Vagina (tissue), 2 donors: ENCODE measurements at regions not wholly inside any gene's neighbourhood (a gene's known extent, or its start where the extent isn't known, plus 50 kb on each side); places are given as distances from the start of the nearest gene placed in this dataset.

Experiments
- CTCF ChIP-seq, 3 experiments: fragments of 450-650 bp in 2 of 3; fragments of 200-600 bp in 1 of 3; sonication (generic) in 1 of 3; IDR thresholded peaks; one replicate each; pipeline ENCODE4 v1.5.1; 2017 to 2019; ENCODE audit warnings: antibody characterized with exemption in 3 of 3, mild to moderate bottlenecking in 2 of 3, moderate library complexity in 2 of 3
- POLR2A ChIP-seq, 2 donors: fragments of 450-650 bp; IDR thresholded peaks; one replicate each; pipeline ENCODE4 v1.6.1; 2017; ENCODE audit warnings: antibody characterized with exemption in 2 of 2, mild to moderate bottlenecking in 2 of 2, moderate library complexity in 2 of 2
- POLR2AphosphoS5 ChIP-seq, 2 donors: sonication (generic); formaldehyde crosslinking; IDR thresholded peaks; one replicate each; pipeline ENCODE4 v1.9.0; 2017; ENCODE audit warnings: antibody characterized with exemption in 2 of 2, mild to moderate bottlenecking in 2 of 2, low read depth in 1 of 2; ENCODE audit not compliant: insufficient read depth in 1 of 2

GRCh38 chr5:2423634-2424033 is 327.8 kb downstream of the IRX2 start:
- TF ChIP-seq CTCF (IDR thresholded peaks at IDR 0.05) (no peak), POLR2A (IDR thresholded peaks at IDR 0.05) (no peak), POLR2AphosphoS5 (IDR thresholded peaks at IDR 0.05; ENCODE audit: insufficient read depth in 1 of 2, low read depth in 1 of 2) (no peak)
